Umbilical cord (tissue), 1 donor: ENCODE measurements at regions not wholly inside any gene's neighbourhood (a gene's known extent, or its start where the extent isn't known, plus 50 kb on each side); places are given as distances from the start of the nearest gene placed in this dataset.

Experiments used
- DNase-seq: peaks from one replicate; pipeline ENCODE4 v3.0.0-alpha.2; 2015; ENCODE audit warnings: low spot score

DNA sequence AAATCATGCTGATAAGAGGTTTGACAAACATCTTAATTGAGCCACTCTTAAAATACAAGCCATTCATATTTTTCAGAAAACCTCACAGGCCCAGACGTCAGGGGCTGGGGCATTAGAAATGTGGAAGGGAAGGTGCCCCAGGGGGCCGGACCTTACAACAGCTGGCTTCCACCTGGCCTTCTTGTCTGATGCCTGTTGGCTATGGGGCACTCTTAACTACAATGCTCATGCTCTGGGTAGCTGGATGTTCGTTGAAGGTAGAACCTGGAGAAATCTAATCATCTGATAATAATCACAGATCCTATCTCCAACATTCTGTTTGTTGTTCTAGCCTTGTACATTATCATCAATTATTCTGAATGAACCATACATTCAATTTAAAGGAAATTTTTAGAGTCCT is 156.9 kb upstream of the SOX11 start:
- no peak for DNase-seq

DNA sequence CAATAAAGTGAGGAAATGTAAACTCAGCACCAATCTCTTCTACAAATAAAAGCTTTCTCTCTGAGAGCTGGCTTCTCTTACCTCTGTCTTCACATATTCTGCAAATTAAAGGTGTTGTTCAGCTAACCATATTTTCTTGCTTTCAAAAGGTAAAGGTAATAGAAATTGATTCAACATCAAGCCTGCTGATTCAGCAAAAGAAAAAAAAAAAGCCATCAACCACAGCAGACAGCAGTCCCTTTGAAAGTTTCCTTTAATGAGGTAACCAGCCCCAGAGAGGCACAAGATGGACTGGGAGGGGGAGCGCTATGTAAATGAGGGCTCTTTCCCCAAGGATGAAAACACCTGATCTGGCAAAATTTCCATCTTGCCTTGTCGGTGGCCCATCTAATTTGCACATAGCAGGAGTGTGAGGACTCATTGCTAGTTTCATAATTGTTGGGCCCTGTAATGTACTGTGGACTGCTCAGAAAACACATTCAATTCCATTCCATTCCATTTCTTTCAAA is 154.9 kb upstream of the SOX11 start:
- no peak for DNase-seq

DNA sequence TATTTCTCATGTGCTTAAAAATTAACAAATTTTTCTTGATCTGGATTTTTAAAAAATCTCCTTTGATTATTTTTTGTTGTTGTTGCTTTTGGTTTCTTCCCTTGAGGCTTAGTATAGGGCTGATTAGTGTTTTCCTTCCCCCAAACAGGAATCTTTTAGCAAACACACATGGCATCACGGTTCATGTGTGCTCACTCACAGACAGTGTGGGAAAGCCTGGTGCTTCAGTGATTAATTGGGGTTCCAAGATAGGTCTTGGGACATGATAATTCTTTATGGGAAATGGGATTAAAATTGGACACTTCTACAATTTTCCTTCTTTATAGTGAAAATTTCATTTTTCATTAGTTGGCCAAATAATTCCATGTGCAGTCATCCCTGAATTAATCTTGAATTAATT is 153.9 kb upstream of the SOX11 start:
- DNase-seq = no peak

DNA sequence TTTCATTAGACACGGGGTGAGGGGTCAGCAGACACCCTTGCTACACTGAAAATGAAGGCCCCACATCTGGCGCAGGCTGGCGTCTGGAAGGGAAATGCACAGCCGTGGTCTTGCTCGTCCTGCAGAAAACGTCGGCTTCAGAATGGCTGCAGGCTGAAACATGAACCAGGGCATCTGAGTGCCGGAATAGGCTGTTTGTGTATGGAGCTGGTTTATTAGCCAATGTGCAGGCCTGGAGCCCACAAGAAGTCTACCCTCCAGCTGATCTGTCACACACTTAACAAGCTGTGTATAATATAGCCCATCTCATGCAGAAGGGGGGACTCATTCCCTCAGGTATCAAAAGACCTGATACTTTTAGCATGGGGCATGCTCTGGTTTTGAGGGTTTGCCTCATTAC is 153.4 kb upstream of the SOX11 start:
- DNase-seq = peak; percentile 26

DNA sequence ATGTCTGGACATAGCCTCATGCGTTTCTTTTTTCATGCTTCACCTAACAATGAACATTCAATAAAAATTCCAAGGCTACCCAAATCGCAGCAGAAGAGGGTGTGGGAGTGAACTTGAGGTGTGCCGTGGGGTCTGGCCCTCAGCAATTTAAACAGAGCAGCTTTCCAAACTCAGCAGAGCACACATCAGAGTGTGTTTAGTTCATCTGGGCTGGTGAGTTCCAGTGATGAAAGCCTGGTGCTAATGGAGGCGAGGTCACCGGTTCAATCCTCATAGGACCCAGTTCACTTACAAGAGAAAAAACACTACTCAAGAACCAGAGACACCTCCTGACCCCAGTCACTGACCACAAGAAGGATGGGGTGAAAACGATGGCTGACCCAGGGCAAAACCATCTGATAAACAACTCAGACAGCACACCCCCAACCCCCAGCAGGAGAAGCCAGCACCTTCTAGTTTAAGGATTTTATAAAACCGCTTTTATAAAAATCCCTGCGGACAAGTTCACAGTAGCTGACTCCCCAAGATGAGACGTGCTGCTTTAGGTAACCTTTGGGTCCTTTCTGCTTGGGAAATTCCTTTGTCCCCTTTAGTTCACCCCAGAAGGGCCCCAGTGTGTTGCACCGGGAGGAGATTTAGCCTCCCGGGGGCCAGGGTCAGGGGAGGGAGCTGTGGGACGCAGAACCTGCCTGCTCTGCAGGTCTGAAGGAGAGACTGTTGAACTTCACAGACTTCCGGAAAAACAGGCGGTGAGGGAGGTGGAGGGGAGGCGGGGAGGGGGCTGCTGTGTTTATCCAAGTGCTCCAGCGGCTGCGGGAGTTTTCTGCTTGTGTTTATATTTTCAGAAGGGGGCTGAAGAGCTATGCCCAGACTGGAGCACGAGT is 152.7 kb upstream of the SOX11 start:
- DNase-seq = no peak

DNA sequence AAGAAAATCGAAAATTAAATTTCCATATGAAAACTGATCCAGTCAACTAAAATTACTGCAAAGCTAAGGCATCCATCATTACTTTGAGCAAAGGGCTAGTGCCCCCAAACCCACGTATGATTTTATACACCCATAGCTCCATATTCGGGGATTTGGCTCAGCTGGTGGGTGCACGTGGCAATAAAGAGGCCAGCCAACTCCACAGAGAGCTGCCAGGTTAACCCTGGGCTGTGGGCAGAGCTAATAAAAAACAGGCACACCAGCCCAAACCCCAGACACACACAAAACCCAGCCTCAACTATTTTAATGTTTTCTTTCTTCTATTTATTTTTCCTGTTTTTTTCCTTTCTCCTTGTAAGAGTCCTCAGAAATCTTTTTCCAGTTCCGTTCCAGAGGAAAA is 151.3 kb upstream of the SOX11 start:
- DNase-seq = no peak

DNA sequence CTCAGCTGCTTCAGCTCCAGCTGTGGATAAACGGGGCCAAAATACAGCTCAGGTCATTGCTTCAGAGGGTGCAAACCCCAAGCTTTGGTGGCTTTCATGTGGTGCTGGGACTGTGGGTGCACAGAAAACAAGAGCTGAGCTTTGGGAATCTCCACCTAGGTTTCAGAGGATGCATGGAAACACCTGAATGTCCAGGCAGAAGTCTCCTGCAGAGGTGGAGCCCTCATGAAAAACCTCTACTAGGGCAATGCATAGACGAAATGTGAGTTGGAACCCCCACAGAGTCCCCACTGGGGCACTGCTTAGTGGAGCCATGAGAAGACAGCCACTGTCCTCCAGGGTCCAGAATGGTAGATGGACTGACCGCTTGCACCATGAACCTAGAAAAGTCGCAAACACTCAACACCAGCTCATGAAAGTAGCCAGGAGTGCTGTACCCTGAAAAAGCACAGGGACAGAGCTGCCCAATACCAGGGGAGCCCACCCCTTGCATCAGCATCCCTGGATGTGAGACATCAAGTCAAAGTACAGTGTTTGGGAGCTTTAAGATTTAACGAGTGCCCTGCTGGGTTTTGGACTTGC is 147.9 kb upstream of the SOX11 start:
- no peak for DNase-seq

DNA sequence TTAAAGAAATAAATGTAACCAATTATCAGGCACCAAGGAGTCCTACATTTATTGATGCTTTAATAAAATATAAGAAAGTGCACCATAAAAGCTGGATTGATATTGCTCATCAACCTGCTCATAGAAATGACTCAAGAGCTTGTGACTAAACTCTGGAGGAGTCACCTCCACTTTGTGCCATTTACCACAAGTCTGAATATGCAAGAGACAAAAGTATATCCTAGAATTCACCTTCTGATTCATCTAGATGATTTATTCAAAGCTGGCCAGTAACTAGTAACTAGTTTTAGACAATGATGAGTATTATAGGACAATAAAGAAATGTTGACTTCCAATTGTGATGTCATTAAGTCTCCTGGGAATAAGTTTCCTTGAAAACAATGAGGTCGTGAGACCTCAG is 146.0 kb upstream of the SOX11 start:
- DNase-seq = no peak

DNA sequence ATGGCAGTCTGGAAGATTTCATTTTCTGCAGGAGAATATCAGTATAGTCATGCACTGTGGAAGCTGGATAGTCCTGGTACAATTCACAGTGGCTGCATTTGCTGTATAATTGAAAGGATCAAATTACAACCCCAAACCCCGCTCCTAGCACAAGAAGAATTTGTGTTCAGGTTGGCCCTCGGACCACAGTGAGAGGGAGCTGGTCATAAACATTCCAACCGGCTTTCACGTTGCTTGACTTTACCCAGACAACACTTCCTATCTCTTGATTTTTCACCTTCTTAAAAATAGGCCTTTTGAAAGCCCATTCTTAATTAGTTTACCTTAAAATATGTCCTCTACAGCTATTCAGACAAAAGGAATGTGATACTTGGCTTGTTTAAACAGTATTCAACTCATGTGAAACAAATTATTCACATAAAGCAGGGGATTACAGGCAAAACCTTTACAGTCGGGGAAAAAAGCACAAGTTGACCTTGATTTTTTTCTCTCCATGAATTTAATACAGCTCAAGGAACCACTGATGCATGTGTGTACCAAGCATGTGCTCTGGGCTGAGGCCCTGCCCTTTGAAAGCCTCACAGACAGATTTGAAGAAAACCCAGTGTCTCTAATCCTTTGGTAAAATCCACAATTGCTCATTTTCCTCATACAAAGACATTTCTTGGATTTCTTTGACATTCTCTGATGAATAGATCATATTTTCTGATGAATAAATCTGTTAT is 143.0 kb upstream of the SOX11 start:
- peak; percentile 10 for DNase-seq

DNA sequence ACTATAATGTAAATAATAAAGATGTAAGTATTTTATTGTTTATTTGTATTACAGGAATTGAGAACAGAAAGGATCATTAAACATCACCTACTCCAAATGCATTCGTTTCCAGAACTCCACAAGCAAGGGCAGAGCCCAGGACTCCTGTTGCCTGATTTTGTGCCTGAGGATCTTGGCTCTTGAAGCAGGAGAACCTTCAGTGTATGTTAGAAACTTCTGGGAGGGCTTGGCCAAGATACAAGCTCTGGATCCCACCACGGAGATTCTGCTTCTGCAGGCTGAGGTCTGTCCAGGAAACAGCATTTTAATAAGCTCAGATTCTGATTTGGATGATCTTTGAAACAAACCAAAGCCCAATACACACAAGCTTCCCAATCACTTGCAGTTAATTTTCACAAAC is 142.4 kb upstream of the SOX11 start:
- no peak for DNase-seq

DNA sequence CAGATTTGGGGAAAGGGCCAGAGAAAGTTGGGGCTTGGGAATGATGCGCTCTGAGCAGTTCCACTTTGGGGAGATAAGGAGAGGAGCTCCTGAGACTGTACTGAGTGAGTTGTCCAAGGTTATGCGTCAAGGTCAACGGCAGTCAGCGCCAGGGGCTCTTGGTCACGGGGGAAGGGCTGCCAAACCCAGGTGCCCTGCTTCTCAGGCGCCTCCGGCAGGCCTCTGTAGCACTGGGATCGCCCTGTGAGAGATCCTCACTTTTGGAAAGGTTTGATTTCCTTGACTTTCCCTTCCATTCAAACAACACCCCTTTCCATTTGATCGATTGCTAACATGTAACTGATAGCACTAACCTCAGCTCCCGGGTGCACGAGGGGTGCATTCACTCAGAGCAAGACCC is 136.5 kb upstream of the SOX11 start:
- DNase-seq = no peak

DNA sequence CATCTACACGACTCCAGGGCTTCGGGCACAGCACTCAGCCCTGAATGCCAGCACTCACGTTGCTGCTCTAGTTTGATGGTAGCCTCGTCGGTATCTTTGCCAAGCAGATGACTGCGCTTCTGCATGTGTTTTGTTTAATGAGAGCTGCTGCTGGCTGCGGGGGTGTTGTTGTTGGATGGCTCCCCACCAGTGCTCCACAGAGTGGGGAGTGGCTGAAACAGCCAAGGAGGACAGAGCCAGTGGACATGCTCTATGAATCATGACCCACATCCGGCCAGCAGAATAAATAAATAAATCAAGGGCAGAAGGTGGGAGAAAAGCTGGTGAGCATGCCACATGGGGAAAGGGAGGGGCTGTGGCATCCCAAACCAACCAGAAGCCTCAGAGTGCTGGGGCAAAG is 131.2 kb upstream of the SOX11 start:
- no peak for DNase-seq

DNA sequence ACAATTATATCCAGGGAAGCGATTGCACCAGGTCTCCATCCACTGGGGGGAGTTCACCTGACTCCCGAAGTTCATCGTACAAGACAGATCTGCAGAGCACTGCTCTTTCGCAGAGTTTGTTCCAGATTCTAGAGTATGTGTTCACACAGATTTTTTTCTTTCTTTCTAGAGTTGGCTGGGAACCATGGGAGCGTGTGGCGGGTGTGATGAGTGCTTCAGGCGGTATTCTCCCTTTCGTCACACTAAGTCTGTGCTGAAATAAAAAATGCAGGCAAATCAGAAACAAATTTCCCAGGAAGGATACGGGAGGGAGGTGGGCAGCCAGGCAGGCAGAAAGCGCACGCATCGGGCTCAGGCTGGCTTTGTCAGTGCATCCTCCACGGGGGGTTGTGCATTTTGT is 129.8 kb upstream of the SOX11 start:
- DNase-seq = no peak

DNA sequence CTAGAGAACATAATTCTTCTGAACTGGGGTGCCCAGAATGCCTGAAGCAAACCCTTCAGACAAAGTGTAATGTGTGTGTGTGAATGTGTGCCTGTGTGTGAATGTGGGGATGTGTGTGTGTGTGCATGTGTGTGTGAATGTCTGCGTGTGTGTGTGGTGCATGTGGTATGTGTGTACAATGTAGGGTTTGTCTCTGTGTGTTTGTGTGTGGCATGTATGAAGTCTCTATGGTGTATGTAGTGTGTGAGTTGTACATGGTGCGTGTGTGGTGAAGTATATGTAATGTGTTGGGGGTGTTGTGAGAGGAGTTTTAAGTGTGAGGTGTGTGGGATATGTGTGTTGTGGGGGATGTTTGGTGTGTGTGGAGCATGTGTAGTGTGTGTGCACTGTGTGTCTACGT is 129.3 kb upstream of the SOX11 start:
- DNase-seq = no peak

DNA sequence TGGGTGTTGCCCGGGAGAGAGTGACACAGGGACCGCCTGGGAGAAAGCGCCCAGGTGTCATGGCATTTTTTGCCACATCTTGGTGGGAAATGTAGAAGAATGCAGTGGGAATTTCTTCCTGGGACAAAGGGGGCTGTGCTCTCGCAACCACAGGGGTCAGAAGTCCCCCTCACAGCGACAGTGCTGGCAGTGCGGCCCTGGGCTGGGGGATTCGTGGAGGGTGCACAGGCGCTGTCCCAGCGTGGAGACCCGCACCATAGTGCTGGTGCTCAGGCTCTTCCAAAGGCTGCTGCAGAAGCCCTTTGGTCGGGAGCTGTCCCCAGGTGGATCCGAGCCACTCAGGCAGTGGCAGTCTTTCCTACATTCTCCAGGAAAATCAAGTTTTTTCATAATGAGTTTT is 128.8 kb upstream of the SOX11 start:
- no peak for DNase-seq

DNA sequence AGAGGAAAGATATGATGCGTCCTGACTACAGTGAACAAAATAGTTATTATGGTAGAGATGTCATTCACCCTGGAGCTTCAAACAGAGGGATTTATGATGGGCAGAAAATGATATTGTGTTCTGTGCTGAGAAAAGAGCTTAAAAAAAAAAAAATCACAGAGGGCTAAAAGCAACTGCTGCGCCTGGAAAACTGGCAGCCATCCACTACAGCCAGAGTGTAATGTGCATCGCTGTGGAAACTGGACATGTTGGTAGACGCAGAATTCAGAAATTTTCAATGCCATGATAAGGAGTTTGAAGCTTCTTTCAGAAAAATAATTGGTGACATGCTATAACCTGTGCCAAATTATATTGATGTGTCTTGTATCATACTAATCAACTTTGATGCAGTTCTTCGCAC is 122.9 kb upstream of the SOX11 start:
- DNase-seq = no peak

DNA sequence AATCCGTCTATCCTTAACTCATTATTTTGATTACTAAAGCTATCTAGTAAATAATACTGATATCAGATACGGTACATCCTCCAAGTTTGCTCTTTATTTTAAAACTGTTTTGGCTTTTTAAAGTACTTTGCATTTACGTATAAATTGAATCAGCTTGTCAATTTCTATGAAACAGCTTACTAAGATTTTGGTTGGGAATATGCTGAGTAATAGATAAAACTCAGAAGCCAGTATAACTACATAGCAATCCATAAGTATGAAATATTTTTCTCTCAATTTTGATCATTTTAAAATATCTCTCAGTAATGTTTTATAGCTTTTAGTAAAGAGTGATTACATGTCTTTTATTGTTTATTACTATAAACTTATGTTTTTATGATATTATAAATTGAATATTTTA is 116.2 kb upstream of the SOX11 start:
- no peak for DNase-seq

DNA sequence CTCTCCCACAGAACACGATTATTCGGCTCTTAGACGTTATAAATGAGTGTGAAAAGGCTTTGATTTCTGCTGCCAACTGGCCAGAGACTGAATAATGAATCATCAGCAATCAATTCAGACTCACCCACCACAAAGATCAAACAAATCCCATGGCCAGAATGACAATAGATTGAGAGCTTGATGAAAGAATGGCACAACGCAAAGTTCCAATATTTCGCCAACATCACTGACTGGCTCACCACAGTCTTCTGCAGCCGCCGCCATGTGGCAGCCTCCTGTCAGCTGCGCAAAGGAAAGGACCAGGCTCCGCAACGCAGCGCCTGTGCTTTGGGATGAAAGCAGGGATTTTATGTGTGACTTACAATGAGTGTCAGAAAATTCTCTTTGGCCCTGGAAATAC is 104.4 kb upstream of the SOX11 start:
- no peak for DNase-seq

DNA sequence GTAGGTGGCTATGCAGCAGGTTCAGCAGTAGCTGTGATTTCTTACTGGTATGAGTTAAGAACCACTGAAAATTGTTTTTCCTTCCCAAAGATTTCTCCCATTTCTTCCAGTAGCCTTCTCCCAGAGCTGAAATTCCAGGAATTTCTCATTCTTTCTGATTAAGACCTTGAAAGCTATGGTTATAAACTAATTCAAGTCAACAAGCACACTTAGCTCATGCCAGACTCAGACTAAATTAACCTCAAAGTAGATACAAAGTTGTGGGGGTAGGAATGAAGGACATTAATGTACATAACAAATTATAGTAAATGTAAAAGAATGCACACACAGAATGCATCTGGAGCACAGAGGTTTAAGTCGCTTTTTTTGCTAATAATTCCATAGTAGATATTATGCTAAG is 103.6 kb upstream of the SOX11 start:
- DNase-seq = no peak

DNA sequence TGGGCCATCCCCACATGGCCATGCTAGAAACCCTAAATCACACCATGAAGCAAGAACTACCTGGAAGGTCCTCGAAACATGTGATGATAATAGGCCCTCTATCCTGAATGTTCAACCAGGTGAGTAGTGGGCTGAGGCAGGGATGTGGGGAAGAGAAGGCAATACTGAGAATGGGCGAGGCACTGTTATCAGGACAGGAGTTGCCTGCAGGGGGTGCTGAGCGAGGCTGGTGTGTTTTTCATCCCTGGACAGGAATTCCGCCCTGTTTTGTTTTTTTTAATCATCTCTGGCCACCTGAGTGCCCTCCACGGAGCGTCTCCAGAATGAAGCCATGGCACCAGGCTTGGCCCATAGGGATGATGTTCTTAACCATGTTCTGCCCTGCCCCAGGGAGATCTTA is 103.0 kb upstream of the SOX11 start:
- DNase-seq = no peak

DNA sequence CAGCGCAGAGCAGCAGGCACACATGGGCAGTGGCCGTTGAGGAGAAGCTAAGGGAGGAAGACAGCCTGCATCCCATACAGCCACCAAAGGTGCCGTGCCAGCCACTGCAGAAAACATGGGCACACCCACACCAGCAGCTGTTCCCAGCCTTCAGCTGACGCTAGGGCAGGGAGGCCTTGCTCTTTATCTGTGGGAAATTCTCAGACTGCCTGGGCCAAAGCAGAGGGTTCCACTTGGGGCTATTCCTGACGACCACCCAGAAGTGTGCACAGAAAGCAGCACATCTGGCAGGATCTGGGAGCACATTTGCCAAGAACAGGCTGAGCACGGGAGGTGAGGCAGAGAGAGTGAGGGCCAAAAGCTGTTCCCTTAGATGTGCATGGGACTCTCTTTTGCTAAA is 101.3 kb upstream of the SOX11 start:
- no peak for DNase-seq

DNA sequence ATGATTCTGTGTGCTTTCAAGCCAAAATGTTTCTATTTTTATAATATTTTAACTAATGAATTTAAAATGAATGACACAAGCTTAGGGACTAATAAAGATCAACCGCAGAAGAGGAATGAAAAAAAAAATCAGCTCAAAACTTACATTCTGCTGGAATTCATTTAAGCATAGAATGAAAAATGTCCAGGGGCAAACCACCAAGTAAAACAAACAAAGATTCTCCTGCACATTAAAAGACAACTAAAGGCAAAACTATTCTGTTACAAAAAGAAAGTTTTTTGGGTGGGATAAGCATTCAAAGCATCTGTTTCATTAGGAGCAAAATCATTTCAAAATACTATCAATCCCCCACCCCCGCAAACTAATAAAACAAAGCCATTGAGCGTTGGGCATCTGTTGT is 99.3 kb upstream of the SOX11 start:
- DNase-seq = no peak

DNA sequence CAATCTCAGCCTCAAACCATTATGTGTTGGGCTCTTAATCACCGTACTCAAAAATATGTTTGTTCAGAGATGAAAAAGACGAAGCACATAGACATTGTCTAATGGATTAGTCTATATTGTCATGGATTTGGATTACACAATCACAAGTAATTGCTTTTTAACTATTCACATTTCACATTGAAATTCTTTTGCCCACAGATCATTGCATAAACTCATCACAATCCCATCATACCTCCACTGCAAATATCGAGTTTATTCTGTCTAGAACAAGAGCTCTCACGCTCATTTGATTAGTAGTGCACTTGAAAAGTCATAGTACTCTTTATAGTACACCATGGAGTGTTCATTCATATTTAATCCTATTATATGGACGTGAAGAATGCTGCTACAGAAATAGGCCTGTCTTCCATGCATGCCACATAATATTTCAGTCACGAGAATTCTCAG is 97.9 kb upstream of the SOX11 start:
- no peak for DNase-seq
